ENCODE measurements at regions not wholly inside any gene's neighbourhood (a gene's known extent, or its start where the extent isn't known, plus 50 kb on each side); places are given as distances from the start of the nearest gene placed in this dataset.

DNA sequence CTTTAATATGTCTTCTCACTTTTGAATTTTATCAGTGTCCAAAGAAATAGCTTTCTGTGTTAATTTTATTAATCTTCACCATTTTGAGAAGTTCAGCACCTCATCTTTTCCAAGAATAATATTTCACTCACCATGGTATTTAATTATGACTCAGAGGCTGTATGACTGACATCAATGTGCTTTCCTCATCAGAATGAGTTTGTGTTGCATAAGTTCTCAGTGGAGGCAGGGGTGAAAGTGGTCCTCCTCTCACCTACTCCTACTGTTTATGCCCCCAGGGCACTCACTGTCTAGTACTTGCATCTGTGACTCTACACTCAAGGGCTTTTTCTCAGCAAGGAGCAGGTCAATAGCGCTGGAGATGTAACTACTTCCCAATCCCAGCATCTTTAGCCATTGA is 905.3 kb upstream of the INTU start (continued):
- TF ChIP-seq, protein P1, sequence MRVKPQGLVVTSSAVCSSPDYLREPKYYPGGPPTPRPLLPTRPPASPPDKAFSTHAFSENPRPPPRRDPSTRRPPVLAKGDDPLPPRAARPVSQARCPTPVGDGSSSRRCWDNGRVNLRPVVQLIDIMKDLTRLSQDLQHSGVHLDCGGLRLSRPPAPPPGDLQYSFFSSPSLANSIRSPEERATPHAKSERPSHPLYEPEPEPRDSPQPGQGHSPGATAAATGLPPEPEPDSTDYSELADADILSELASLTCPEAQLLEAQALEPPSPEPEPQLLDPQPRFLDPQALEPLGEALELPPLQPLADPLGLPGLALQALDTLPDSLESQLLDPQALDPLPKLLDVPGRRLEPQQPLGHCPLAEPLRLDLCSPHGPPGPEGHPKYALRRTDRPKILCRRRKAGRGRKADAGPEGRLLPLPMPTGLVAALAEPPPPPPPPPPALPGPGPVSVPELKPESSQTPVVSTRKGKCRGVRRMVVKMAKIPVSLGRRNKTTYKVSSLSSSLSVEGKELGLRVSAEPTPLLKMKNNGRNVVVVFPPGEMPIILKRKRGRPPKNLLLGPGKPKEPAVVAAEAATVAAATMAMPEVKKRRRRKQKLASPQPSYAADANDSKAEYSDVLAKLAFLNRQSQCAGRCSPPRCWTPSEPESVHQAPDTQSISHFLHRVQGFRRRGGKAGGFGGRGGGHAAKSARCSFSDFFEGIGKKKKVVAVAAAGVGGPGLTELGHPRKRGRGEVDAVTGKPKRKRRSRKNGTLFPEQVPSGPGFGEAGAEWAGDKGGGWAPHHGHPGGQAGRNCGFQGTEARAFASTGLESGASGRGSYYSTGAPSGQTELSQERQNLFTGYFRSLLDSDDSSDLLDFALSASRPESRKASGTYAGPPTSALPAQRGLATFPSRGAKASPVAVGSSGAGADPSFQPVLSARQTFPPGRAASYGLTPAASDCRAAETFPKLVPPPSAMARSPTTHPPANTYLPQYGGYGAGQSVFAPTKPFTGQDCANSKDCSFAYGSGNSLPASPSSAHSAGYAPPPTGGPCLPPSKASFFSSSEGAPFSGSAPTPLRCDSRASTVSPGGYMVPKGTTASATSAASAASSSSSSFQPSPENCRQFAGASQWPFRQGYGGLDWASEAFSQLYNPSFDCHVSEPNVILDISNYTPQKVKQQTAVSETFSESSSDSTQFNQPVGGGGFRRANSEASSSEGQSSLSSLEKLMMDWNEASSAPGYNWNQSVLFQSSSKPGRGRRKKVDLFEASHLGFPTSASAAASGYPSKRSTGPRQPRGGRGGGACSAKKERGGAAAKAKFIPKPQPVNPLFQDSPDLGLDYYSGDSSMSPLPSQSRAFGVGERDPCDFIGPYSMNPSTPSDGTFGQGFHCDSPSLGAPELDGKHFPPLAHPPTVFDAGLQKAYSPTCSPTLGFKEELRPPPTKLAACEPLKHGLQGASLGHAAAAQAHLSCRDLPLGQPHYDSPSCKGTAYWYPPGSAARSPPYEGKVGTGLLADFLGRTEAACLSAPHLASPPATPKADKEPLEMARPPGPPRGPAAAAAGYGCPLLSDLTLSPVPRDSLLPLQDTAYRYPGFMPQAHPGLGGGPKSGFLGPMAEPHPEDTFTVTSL (CRISPR knock-in tag; IDR thresholded peaks at IDR 0.05; ENCODE audit: borderline replicate concordance), result no peak

DNA sequence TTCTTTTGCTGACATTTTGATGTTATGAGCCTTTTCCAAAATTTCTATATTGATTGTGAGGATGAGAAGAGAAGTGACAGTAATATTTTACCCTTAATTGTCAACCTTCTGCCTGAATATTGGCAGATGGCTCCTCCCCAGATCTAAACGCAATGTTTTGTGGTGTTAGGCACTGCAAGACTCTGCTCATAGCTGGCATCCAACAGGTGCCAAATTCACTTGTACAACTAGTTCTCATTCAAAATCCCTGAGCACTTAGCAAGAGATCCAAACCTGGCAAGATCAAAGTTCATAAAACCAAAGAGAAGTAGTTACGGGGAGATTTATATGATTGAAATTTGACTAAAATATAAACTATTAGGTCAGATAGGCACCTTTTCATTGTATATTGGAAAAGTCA is 901.7 kb upstream of the INTU start:
- Histone ChIP-seq H2AFZ (ENCODE audit: low read length) (no peak overlapping the region), H3K4me2 (ENCODE audit: low read depth, low read length) (no peak overlapping the region), H4K20me1 (ENCODE audit: insufficient read depth, low read length) (no peaks in the 10 kb centered on the region), H3K4me1 (ENCODE audit: insufficient read depth, low read length) (no peaks in the 10 kb centered on the region), H3K36me3 (replicated peaks in 1 of 2; ENCODE audit: control insufficient read depth in 1 of 2, insufficient read depth in 2 of 2, low read length in 2 of 2) (no peaks in the 10 kb centered on the region), H3K27me3 (ENCODE audit: control insufficient read depth in 1 of 2, insufficient read depth in 2 of 2, low read length in 2 of 2) (no peaks in the 10 kb centered on the region), H3K79me2 (ENCODE audit: insufficient read depth, low read length) (no peaks in the 10 kb centered on the region), H3K9ac (ENCODE audit: insufficient read depth, low read depth, low read length) (no peak overlapping the region), H3K27ac (ENCODE audit: extremely low read length, insufficient read depth, low read length) (no peak overlapping the region), H3K9me3 (ENCODE audit: low read length) (no peaks in the 10 kb centered on the region), H3K4me3 (replicated peaks in 1 of 3; ENCODE audit: insufficient read depth in 1 of 3, low read depth in 2 of 3, low read length in 3 of 3) (no peak overlapping the region)
- ATAC-seq (no peak), DNase-seq (ENCODE audit: low spot score) (no peak), FAIRE-seq (no peak)
- in situ Hi-C loops (cut with HindIII; ENCODE audit: extremely low pct_ligation_motif_present, low pct_unique_long_range_greater_than_20kb), result no loop called here
- BruUV-seq (replicated peaks), result no TSS peak
- POLR2A ChIA-PET, result no interaction called here
- 26% methylated on average over 2 of the region's 2 CpGs for WGBS (ENCODE audit: low lambda C conversion rate)
- intact Hi-C loops (cut with micrococcal nuclease; ENCODE audit: unreplicated experiment), result no loop called here
- CTCF ChIA-PET (ENCODE audit: low intra/inter-chr PET ratio, low total read pairs), result no interaction called here
- TF ChIP-seq, protein P2, sequence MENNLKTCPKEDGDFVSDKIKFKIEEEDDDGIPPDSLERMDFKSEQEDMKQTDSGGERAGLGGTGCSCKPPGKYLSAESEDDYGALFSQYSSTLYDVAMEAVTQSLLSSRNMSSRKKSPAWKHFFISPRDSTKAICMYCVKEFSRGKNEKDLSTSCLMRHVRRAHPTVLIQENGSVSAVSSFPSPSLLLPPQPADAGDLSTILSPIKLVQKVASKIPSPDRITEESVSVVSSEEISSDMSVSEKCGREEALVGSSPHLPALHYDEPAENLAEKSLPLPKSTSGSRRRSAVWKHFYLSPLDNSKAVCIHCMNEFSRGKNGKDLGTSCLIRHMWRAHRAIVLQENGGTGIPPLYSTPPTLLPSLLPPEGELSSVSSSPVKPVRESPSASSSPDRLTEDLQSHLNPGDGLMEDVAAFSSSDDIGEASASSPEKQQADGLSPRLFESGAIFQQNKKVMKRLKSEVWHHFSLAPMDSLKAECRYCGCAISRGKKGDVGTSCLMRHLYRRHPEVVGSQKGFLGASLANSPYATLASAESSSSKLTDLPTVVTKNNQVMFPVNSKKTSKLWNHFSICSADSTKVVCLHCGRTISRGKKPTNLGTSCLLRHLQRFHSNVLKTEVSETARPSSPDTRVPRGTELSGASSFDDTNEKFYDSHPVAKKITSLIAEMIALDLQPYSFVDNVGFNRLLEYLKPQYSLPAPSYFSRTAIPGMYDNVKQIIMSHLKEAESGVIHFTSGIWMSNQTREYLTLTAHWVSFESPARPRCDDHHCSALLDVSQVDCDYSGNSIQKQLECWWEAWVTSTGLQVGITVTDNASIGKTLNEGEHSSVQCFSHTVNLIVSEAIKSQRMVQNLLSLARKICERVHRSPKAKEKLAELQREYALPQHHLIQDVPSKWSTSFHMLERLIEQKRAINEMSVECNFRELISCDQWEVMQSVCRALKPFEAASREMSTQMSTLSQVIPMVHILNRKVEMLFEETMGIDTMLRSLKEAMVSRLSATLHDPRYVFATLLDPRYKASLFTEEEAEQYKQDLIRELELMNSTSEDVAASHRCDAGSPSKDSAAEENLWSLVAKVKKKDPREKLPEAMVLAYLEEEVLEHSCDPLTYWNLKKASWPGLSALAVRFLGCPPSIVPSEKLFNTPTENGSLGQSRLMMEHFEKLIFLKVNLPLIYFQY (CRISPR knock-in tag; IDR thresholded peaks at IDR 0.05; ENCODE audit: borderline replicate concordance), result no peak
- TF ChIP-seq JUN (CRISPR knock-in tag; IDR thresholded peaks at IDR 0.05) (no peak), GTF3A (CRISPR knock-in tag; conservative IDR thresholded peaks at IDR 0.05) (no peak), ZFAT (CRISPR knock-in tag; conservative IDR thresholded peaks at IDR 0.05) (no peak)
- TF ChIP-seq, protein P1 (CRISPR knock-in tag; IDR thresholded peaks at IDR 0.05; ENCODE audit: borderline replicate concordance), result no peak
